Panc1 (cell line): ENCODE measurements at regions not wholly inside any gene's neighbourhood (a gene's known extent, or its start where the extent isn't known, plus 50 kb on each side); places are given as distances from the start of the nearest gene placed in this dataset.

Source experiments
- POLR2AphosphoS5 ChIP-seq: IDR thresholded peaks from 2 replicates; pipeline ENCODE4 v1.6.1; 2012; ENCODE audit warnings: mild to moderate bottlenecking, low read depth, low read length, moderate library complexity
- TF ChIP-seq, protein P1 (sequence below): fragments of 450-650 bp; IDR thresholded peaks from 2 replicates; pipeline ENCODE4 v1.5.1; 2017; ENCODE audit warnings: mild to moderate bottlenecking
- TF ChIP-seq, protein P2 (sequence below), 2 experiments: IDR thresholded peaks; 2 replicates each; pipeline ENCODE4 v1.6.1; 2011 to 2012; ENCODE audit warnings: low read depth in 2 of 2, control low read depth in 1 of 2, low read length in 1 of 2, mild to moderate bottlenecking in 1 of 2, moderate library complexity in 1 of 2; ENCODE audit not compliant: insufficient read depth in 1 of 2

GRCh38 chr1:182114627-182115023, 53.1 kb upstream of the ZNF648 start:
- TF ChIP-seq, protein P1, sequence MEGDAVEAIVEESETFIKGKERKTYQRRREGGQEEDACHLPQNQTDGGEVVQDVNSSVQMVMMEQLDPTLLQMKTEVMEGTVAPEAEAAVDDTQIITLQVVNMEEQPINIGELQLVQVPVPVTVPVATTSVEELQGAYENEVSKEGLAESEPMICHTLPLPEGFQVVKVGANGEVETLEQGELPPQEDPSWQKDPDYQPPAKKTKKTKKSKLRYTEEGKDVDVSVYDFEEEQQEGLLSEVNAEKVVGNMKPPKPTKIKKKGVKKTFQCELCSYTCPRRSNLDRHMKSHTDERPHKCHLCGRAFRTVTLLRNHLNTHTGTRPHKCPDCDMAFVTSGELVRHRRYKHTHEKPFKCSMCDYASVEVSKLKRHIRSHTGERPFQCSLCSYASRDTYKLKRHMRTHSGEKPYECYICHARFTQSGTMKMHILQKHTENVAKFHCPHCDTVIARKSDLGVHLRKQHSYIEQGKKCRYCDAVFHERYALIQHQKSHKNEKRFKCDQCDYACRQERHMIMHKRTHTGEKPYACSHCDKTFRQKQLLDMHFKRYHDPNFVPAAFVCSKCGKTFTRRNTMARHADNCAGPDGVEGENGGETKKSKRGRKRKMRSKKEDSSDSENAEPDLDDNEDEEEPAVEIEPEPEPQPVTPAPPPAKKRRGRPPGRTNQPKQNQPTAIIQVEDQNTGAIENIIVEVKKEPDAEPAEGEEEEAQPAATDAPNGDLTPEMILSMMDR = no peak
- no peak for TF ChIP-seq POLR2AphosphoS5
- TF ChIP-seq, protein P2, sequence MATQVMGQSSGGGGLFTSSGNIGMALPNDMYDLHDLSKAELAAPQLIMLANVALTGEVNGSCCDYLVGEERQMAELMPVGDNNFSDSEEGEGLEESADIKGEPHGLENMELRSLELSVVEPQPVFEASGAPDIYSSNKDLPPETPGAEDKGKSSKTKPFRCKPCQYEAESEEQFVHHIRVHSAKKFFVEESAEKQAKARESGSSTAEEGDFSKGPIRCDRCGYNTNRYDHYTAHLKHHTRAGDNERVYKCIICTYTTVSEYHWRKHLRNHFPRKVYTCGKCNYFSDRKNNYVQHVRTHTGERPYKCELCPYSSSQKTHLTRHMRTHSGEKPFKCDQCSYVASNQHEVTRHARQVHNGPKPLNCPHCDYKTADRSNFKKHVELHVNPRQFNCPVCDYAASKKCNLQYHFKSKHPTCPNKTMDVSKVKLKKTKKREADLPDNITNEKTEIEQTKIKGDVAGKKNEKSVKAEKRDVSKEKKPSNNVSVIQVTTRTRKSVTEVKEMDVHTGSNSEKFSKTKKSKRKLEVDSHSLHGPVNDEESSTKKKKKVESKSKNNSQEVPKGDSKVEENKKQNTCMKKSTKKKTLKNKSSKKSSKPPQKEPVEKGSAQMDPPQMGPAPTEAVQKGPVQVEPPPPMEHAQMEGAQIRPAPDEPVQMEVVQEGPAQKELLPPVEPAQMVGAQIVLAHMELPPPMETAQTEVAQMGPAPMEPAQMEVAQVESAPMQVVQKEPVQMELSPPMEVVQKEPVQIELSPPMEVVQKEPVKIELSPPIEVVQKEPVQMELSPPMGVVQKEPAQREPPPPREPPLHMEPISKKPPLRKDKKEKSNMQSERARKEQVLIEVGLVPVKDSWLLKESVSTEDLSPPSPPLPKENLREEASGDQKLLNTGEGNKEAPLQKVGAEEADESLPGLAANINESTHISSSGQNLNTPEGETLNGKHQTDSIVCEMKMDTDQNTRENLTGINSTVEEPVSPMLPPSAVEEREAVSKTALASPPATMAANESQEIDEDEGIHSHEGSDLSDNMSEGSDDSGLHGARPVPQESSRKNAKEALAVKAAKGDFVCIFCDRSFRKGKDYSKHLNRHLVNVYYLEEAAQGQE (IDR thresholded peaks at IDR 0.05; ENCODE audit: insufficient read depth in 1 of 2, low read depth in 2 of 2, low read length in 1 of 2) = no peak
